ENCODE measurements at regions not wholly inside any gene's neighbourhood (a gene's known extent, or its start where the extent isn't known, plus 50 kb on each side); places are given as distances from the start of the nearest gene placed in this dataset.
"Not testable (repeated sequence)": the region's sequence is repeated elsewhere in the genome, so short reads cannot be mapped to it uniquely, and the experiment has no call there.

DNA sequence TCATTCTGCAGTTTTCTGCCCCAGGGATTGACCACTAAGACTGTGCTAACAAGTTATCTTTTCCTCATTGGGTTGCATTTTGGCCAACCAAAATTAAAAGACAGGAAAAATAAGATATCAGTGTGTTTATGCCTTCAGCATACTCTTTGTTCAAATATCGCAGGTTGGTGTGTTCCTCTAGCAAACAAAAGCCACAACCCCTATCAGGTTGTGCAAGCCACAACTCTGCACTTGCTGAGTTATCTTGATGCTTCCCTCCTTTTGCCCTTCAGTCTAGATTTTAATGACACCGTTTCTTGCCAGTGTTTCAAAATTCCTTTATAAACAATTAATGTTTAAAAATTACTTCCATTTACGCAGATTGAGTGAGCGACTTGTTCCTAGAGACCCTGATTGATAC is 1164.2 kb downstream of the NSUN3 start:
- Histone ChIP-seq H3K4me3 (no peak overlapping the region), H3K9me3 (replicated peaks in 1 of 11) (peaks cover 0 to 9% (median 7%) of the 10 kb centered on the region in 11 experiments; a peak in 13 of 22 replicates), H3K27ac (no peak overlapping the region), H3K4me1 (peaks cover 0 to 4% (median 0%) of the 10 kb centered on the region in 10 experiments; a peak in 1 of 20 replicates), H3K36me3 (no peaks in the 10 kb centered on the region), H4K20me1 (no peaks in the 10 kb centered on the region), H3K9ac (no peak overlapping the region), H3K4me2 (no peak overlapping the region), H3K27me3 (no peaks in the 10 kb centered on the region)
- TF ChIP-seq Cebpa-rat (IDR thresholded peaks at IDR 0.05): no peak

DNA sequence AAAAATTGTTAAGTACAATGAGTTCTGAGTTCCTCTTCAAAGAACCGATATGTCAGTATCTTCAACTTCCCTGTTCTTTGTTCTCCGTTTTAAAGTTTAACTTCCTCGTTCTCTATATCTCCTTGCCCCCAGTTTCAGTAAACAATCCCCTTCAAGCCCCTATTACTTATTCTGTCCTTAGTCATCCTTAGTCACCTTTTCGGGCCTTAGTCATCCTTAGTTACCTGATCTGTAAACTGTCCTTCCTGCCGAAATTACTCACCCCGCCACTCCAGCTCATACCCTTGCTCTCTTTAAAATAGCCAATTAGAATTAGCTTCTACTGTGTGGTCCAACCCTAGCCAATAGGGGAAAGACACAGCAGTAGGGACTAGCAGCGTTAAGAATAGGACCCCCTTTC is 1165.6 kb downstream of the NSUN3 start:
- Histone ChIP-seq H3K9me3 (replicated peaks in 1 of 11) (peaks cover 0 to 9% (median 7%) of the 10 kb centered on the region in 11 experiments; a peak in 13 of 22 replicates), H3K9ac (no peak overlapping the region), H3K36me3 (no peaks in the 10 kb centered on the region), H3K4me3 (no peak overlapping the region), H3K4me1 (peaks cover 0 to 4% (median 0%) of the 10 kb centered on the region in 10 experiments; a peak in 1 of 20 replicates), H3K4me2 (no peak overlapping the region), H3K27me3 (no peaks in the 10 kb centered on the region), H3K27ac (no peak overlapping the region), H4K20me1 (no peaks in the 10 kb centered on the region)
- TF ChIP-seq Cebpa-rat (IDR thresholded peaks at IDR 0.05): no peak

DNA sequence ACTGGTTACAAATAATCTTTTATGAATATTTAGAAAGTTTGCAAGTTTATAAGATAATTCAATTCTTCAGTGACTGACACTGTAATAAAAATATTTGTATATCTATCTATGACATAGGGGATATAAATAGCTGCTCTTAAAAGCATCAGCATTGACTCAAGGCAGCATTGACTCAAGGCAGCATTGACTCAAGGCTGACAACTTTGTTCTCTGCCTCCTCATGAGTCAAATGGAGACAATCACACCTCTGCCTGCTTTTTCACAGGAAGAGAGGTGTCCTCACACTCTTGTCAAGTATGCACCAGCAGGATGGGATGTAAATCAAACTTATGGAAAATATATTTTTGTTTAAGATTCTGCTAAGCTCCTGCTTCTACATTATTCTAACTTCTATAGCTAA is 1173.1 kb downstream of the NSUN3 start:
- H3K9ac ChIP-seq: no peak overlapping the region
- H3K9me3 ChIP-seq (replicated peaks in 1 of 11): no peaks in the 10 kb centered on the region
- no peak overlapping the region for H3K4me2 ChIP-seq
- H3K27ac ChIP-seq: no peak overlapping the region
- no peaks in the 10 kb centered on the region; a peak in 1 of 22 replicates for H3K27me3 ChIP-seq
- TF ChIP-seq Cebpa-rat (IDR thresholded peaks at IDR 0.05): no peak
- H3K4me1 ChIP-seq: no peaks in the 10 kb centered on the region
- H4K20me1 ChIP-seq: no peaks in the 10 kb centered on the region
- H3K4me3 ChIP-seq: no peak overlapping the region
- no peaks in the 10 kb centered on the region for H3K36me3 ChIP-seq

DNA sequence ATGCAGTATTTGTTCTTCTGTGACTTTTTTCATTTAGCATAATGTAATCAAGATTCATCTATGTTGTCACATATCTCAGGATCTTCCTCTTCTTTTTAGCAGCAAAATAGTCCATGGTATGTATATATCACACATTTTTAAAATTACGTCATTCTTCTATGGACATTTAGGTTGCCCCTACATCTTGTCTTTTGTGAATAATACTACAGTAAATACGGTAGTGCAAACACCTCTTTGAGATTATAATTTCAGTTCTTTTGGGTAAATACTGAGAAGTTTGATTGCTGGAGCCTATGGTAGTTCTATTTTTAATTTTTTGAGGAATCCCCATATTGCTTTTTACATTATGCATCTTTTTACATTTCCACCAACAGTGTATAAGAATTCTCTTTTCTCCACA is 1174.9 kb downstream of the NSUN3 start:
- H3K4me1 ChIP-seq: no peaks in the 10 kb centered on the region
- H3K27ac ChIP-seq: no peak overlapping the region
- H3K4me2 ChIP-seq: no peak overlapping the region
- no peak for TF ChIP-seq Cebpa-rat (IDR thresholded peaks at IDR 0.05)
- H3K27me3 ChIP-seq: no peaks in the 10 kb centered on the region; a peak in 1 of 22 replicates
- no peaks in the 10 kb centered on the region for H3K9me3 ChIP-seq (replicated peaks in 1 of 11)
- H3K9ac ChIP-seq: no peak overlapping the region
- H3K4me3 ChIP-seq: no peak overlapping the region
- H3K36me3 ChIP-seq: no peaks in the 10 kb centered on the region
- H4K20me1 ChIP-seq: no peaks in the 10 kb centered on the region

DNA sequence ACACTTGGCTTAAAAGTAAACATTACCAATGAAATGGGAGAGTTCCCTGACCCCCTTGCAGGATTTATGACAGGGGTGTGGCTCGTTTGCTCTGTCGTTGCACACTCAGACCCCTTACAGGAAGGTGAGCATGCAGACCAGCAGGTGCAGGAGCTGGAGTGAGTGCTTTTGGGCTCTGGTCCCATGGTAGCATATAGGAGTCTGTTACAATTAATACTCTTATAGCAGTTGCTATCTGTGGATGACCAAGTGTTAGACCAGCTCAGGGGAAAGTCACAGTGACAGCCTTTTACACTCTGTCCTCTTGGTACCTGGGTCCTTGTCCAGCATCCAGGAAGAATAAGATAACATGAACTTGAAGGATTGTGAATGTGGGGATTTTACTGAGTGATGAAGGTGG is 1177.5 kb downstream of the NSUN3 start:
- Histone ChIP-seq H3K4me1 (no peaks in the 10 kb centered on the region), H3K36me3 (no peaks in the 10 kb centered on the region), H3K9me3 (replicated peaks in 1 of 11) (no peaks in the 10 kb centered on the region), H3K27ac (no peak overlapping the region), H3K9ac (no peak overlapping the region), H3K27me3 (no peaks in the 10 kb centered on the region; a peak in 1 of 22 replicates), H3K4me3 (no peak overlapping the region), H3K4me2 (no peak overlapping the region), H4K20me1 (no peaks in the 10 kb centered on the region)
- TF ChIP-seq Cebpa-rat (IDR thresholded peaks at IDR 0.05): no peak

DNA sequence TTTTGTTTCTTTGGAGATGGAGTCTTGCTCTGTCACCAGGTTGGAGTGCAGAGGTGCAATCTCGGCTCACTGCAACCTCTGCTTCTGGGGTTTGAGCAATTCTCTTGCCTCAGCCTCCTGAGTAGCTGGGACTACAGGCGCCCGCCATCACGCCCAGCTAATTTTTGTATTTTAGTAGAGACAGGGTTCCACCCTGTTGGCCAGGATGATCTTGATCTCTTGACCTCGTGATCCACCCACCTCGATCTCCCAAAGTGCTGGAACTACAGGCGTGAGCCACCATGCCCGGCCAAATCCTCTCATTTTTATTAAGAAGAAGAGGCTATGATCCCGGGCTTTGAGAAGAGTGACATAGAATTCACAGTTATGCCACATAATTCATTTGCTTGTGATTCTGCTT is 1178.4 kb downstream of the NSUN3 start:
- not testable (repeated sequence) for H3K27me3 ChIP-seq; H3K27ac ChIP-seq; H3K9me3 ChIP-seq (replicated peaks in 1 of 11); H3K4me1 ChIP-seq; H3K4me3 ChIP-seq; H3K9ac ChIP-seq; H3K4me2 ChIP-seq; H3K36me3 ChIP-seq; H4K20me1 ChIP-seq

DNA sequence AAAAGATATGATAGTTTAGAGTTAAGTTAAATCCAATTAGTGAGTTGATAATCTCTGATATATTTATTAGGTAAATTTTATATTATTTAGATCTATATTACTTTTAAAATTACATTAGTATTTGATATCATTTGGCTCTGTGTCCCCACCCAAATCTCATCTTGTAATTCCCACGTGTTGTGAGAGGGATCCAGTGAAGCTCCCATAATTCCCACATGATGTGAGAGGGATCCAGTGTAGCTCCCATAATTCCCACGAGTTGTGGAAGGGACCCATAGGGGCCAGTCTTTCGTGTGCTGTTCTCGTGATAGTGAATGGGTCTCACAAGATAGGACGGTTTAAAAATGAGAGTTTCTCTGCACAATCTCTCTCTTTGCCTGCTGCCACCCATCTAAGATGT is 1183.6 kb downstream of the NSUN3 start:
- Histone ChIP-seq H3K9ac (no peak overlapping the region), H3K27me3 (no peaks in the 10 kb centered on the region), H4K20me1 (no peaks in the 10 kb centered on the region), H3K4me2 (no peak overlapping the region), H3K4me3 (no peak overlapping the region), H3K36me3 (no peaks in the 10 kb centered on the region), H3K27ac (no peak overlapping the region), H3K4me1 (no peaks in the 10 kb centered on the region), H3K9me3 (replicated peaks in 1 of 11) (no peaks in the 10 kb centered on the region)
- no peak for TF ChIP-seq Cebpa-rat (IDR thresholded peaks at IDR 0.05)

DNA sequence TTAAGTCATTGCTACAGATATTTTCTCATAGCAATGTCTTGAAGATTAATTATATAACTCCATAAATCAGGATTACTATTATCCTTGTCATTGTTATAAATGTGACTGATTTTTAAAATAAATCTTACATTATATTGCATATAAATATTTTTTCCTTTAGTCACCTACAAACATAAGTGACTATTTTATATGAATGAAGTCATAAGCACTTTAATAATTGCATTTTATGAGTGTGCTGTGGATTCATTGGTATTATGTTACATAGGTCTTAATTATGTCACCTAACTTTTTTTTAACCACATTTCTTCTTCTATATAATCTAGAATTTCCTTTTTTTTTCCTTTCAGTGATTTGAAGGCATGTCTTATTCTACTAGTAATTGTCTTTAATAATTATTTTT is 1191.2 kb downstream of the NSUN3 start:
- Histone ChIP-seq H3K27me3 (no peaks in the 10 kb centered on the region), H4K20me1 (no peaks in the 10 kb centered on the region), H3K4me2 (no peak overlapping the region), H3K4me1 (no peaks in the 10 kb centered on the region), H3K27ac (no peak overlapping the region), H3K9ac (no peak overlapping the region), H3K36me3 (no peaks in the 10 kb centered on the region), H3K9me3 (replicated peaks in 1 of 11) (no peaks in the 10 kb centered on the region), H3K4me3 (no peak overlapping the region)
- TF ChIP-seq Cebpa-rat (IDR thresholded peaks at IDR 0.05): no peak

DNA sequence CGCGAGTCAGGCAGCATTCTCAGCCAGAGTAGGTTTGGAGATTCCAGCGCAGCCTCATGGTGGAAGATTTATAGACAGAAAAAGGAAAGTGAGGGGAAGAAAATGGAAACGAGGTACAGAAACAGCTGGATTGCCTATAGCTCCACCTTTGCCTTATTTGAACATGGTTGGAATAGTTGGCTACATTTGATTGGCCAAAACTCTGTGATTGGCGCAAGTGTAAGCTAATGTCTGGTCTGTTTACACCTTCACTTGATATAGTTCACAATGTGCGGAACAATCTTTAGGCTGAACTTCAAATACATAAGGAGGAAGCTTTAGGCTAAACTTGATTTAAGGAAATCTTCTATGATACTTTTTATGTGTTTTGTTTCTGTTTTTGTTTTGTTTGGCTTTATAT is 1191.9 kb downstream of the NSUN3 start:
- H3K4me1 ChIP-seq: no peaks in the 10 kb centered on the region
- H3K27ac ChIP-seq: no peak overlapping the region
- H4K20me1 ChIP-seq: no peaks in the 10 kb centered on the region
- no peak overlapping the region for H3K4me2 ChIP-seq
- H3K4me3 ChIP-seq: no peak overlapping the region
- no peaks in the 10 kb centered on the region for H3K36me3 ChIP-seq
- no peak for TF ChIP-seq Cebpa-rat (IDR thresholded peaks at IDR 0.05)
- no peak overlapping the region for H3K9ac ChIP-seq
- H3K9me3 ChIP-seq (replicated peaks in 1 of 11): no peaks in the 10 kb centered on the region
- H3K27me3 ChIP-seq: no peaks in the 10 kb centered on the region

DNA sequence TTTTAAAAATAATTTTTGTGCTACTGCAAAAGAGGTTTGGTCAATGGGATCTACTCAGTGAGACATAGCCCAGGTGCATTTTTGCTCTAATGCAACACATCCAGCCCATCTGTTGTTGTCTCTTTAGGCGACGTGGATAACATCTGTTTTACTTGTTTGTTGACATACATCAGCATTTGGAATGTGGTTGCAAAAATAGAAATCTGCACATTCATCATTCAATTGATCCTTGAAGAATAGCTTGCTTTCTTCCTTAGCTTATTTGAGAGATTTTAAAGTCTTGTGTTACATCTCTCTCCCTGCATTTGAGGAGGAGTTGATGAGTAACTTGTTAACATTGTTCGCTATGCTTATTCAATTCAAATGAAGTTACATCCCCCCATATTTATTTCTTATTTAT is 1202.3 kb downstream of the NSUN3 start:
- H3K4me1 ChIP-seq: no peaks in the 10 kb centered on the region
- no peaks in the 10 kb centered on the region for H3K36me3 ChIP-seq
- H3K4me2 ChIP-seq: no peak overlapping the region
- H3K4me3 ChIP-seq: no peak overlapping the region
- H4K20me1 ChIP-seq: no peaks in the 10 kb centered on the region
- no peaks in the 10 kb centered on the region for H3K9me3 ChIP-seq (replicated peaks in 1 of 11)
- no peak overlapping the region for H3K9ac ChIP-seq
- no peak overlapping the region for H3K27ac ChIP-seq
- no peaks in the 10 kb centered on the region for H3K27me3 ChIP-seq
- TF ChIP-seq Cebpa-rat (IDR thresholded peaks at IDR 0.05): no peak

DNA sequence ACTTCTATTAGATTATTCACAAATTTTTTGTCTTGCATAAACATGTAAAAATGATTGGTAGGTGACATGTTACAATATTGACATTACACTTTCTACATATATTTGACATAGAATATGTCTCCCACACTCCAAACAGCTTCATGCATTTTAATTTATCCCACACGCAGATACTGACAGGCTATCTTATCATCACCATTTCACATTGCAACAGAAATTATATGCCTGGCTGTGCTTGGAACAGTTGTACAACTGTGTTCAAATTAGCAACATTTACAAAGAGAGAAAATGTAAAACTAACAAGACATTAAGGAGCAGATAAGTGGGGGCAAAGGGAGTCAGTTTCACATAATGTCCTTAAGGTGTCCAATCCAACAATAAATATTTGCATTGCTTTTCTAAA is 1208.5 kb downstream of the NSUN3 start:
- H3K4me1 ChIP-seq: no peaks in the 10 kb centered on the region
- no peak overlapping the region for H3K4me2 ChIP-seq
- H3K27me3 ChIP-seq: no peaks in the 10 kb centered on the region
- H3K4me3 ChIP-seq: no peak overlapping the region
- no peaks in the 10 kb centered on the region for H3K9me3 ChIP-seq (replicated peaks in 1 of 11)
- no peak for TF ChIP-seq Cebpa-rat (IDR thresholded peaks at IDR 0.05)
- H4K20me1 ChIP-seq: no peaks in the 10 kb centered on the region
- no peak overlapping the region for H3K27ac ChIP-seq
- H3K9ac ChIP-seq: no peak overlapping the region
- no peaks in the 10 kb centered on the region for H3K36me3 ChIP-seq
